ENCODE measurements at regions not wholly inside any gene's neighbourhood (a gene's known extent, or its start where the extent isn't known, plus 50 kb on each side); places are given as distances from the start of the nearest gene placed in this dataset.

DNA sequence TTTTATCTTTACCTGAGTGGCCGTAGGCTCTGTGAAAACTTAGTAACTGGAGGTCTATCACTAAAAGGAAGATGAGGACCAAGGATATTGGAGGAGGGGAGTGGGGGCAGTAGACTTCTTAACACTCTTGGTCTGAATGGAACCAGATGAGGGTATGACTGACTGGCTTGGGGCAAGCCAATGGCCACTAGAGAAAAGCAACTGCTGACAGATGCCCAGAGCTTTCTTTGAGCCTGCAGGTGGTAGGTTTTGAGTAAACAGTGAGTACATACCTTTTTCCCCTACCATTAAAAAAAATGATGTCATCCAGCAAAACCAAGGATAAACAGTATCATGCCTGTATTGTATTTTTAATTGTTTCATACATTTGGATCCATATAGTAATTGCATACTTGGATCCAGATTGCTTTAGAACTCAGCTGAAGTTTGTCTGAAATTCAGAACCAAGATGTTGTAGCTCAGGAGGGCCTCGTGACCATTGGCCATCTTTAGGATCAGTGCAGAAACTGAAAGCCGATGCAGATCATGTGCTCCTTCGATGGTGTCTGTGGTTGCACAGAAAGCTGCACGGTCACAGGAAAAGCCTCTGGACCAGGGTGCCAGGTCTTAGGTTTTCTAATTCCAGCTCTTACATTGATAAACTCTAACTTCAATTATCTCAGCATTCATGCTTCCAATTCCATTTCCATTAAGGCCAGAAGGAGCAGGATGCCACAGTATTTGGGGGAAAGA, 131.0 kb downstream of the PDGFRA start:
- TF ChIP-seq, protein P1, sequence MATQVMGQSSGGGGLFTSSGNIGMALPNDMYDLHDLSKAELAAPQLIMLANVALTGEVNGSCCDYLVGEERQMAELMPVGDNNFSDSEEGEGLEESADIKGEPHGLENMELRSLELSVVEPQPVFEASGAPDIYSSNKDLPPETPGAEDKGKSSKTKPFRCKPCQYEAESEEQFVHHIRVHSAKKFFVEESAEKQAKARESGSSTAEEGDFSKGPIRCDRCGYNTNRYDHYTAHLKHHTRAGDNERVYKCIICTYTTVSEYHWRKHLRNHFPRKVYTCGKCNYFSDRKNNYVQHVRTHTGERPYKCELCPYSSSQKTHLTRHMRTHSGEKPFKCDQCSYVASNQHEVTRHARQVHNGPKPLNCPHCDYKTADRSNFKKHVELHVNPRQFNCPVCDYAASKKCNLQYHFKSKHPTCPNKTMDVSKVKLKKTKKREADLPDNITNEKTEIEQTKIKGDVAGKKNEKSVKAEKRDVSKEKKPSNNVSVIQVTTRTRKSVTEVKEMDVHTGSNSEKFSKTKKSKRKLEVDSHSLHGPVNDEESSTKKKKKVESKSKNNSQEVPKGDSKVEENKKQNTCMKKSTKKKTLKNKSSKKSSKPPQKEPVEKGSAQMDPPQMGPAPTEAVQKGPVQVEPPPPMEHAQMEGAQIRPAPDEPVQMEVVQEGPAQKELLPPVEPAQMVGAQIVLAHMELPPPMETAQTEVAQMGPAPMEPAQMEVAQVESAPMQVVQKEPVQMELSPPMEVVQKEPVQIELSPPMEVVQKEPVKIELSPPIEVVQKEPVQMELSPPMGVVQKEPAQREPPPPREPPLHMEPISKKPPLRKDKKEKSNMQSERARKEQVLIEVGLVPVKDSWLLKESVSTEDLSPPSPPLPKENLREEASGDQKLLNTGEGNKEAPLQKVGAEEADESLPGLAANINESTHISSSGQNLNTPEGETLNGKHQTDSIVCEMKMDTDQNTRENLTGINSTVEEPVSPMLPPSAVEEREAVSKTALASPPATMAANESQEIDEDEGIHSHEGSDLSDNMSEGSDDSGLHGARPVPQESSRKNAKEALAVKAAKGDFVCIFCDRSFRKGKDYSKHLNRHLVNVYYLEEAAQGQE (IDR thresholded peaks at IDR 0.05; ENCODE audit: insufficient read depth in 1 of 2, low read depth in 2 of 2, low read length in 2 of 2): no peak
- TF ChIP-seq TAF1 (IDR thresholded peaks at IDR 0.05; ENCODE audit: borderline replicate concordance, insufficient read depth, low read length) (no peak), SIN3A (IDR thresholded peaks at IDR 0.05; ENCODE audit: borderline replicate concordance, insufficient read depth, low read length) (no peak)

DNA sequence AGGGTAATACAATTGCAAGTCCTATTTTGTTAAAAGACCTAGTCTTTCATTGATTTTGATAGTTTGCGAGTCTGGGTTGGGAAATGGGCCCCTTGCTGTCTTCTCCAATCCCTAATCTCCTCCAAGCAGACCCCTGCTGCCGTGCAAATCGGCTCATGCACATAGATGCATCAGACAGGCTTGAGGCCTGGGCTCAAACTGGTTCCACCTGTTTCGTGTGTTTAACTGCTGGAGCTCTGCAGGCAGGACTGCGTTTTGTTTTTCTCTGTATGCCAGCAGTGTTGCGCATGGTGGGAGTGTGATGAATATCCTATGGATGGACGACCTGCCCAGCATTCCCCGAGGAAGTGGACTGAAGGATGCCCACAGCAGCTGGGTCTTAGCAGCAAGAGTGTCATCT, 133.9 kb downstream of the PDGFRA start:
- no peak for TF ChIP-seq TAF1 (IDR thresholded peaks at IDR 0.05; ENCODE audit: borderline replicate concordance, insufficient read depth, low read length)
- no peak for TF ChIP-seq POLR2AphosphoS5 (IDR thresholded peaks at IDR 0.05; ENCODE audit: low read depth, low read length)
- TF ChIP-seq, protein P1 (IDR thresholded peaks at IDR 0.05; ENCODE audit: insufficient read depth in 1 of 2, low read depth in 2 of 2, low read length in 2 of 2): no peak
- no peak for TF ChIP-seq FOXP2 (optimal IDR thresholded peaks at IDR 0.05; ENCODE audit: borderline replicate concordance, extremely low read depth, extremely low read length, insufficient read depth)
- no peak for TF ChIP-seq SIN3A (IDR thresholded peaks at IDR 0.05; ENCODE audit: borderline replicate concordance, insufficient read depth, low read length)

DNA sequence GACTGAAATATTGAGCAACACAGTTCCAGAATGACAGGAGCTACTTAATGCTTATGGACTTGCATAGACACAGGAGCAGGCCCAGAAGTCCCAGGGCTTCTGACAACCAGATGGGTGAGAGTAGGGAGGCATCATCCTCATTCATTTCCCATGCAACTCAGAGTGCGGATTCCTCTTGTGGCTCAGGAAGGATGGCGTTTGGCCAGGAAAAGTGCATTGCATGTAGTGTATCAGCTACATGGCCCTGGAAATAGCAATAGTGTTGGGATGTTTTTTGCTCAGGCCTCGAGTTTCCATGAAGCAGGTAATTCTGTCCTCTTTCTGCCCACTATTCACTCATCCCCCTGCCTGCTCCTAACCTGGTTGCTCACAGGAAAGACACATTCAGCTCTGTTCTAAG, 136.6 kb downstream of the PDGFRA start:
- no peak for TF ChIP-seq SIN3A (IDR thresholded peaks at IDR 0.05; ENCODE audit: borderline replicate concordance, insufficient read depth, low read length)
- no peak for TF ChIP-seq FOXP2 (optimal IDR thresholded peaks at IDR 0.05; ENCODE audit: borderline replicate concordance, extremely low read depth, extremely low read length, insufficient read depth)
- TF ChIP-seq POLR2AphosphoS5 (IDR thresholded peaks at IDR 0.05; ENCODE audit: low read depth, low read length): no peak
- TF ChIP-seq, protein P1 (IDR thresholded peaks at IDR 0.05; ENCODE audit: insufficient read depth in 1 of 2, low read depth in 2 of 2, low read length in 2 of 2): no peak
- TF ChIP-seq TAF1 (IDR thresholded peaks at IDR 0.05; ENCODE audit: borderline replicate concordance, insufficient read depth, low read length): no peak

DNA sequence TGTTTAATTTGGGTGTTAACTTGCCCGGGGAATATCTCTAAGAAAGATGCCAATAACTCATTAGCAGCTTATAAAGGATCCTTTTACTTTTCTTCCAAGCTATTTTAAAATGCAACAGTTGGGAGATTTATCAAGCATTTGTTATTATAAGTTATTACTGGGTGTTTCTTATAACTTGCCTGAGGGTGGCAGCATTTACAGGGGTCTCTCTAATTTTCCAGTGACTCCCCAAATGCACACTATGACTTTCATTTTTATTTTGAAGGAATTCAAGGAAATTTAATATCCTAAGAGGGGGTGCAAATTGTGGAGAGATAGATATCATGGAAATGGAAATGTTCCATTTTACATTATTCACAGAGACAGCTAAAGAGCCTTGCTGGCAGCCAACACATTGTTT, 138.0 kb downstream of the PDGFRA start:
- TF ChIP-seq, protein P1 (IDR thresholded peaks at IDR 0.05; ENCODE audit: insufficient read depth in 1 of 2, low read depth in 2 of 2, low read length in 2 of 2): no peak
- TF ChIP-seq FOXP2 (optimal IDR thresholded peaks at IDR 0.05; ENCODE audit: borderline replicate concordance, extremely low read depth, extremely low read length, insufficient read depth): no peak
- no peak for TF ChIP-seq POLR2AphosphoS5 (IDR thresholded peaks at IDR 0.05; ENCODE audit: low read depth, low read length)
- no peak for TF ChIP-seq SIN3A (IDR thresholded peaks at IDR 0.05; ENCODE audit: borderline replicate concordance, insufficient read depth, low read length)
- TF ChIP-seq TAF1 (IDR thresholded peaks at IDR 0.05; ENCODE audit: borderline replicate concordance, insufficient read depth, low read length): no peak
